ENCODE measurements at regions not wholly inside any gene's neighbourhood (a gene's known extent, or its start where the extent isn't known, plus 50 kb on each side); places are given as distances from the start of the nearest gene placed in this dataset.

GRCh38 chr20:58058421-58059259 is 169.8 kb downstream of the ANKRD60 start:
- no peak for DNase-seq

- no peak for DNase-seq
These were observed 171.3 kb downstream of the ANKRD60 start for GRCh38 chr20:58056921-58057686.

- no peak for DNase-seq
These were observed 172.3 kb downstream of the ANKRD60 start for GRCh38 chr20:58056021-58056591.

- DNase-seq, result no peak
These were observed 173.6 kb downstream of the ANKRD60 start for GRCh38 chr20:58054780-58055373.

- no peak for DNase-seq
These were observed 174.2 kb downstream of the ANKRD60 start for GRCh38 chr20:58054082-58054779.

GRCh38 chr20:58053391-58054055 is 174.9 kb downstream of the ANKRD60 start:
- DNase-seq, result no peak

- DNase-seq, result no peak
These were observed 177.1 kb downstream of the ANKRD60 start for GRCh38 chr20:58051367-58051766.

- no peak for DNase-seq
These were observed 180.3 kb downstream of the ANKRD60 start for GRCh38 chr20:58048096-58048702.

- DNase-seq, result no peak
These were observed 182.1 kb downstream of the ANKRD60 start for GRCh38 chr20:58046311-58046710.

- no peak for DNase-seq
These were observed 182.9 kb downstream of the ANKRD60 start for GRCh38 chr20:58045579-58045978.

- DNase-seq, result no peak
These were observed 183.4 kb downstream of the ANKRD60 start for GRCh38 chr20:58044931-58045555.

GRCh38 chr20:58044286-58044685 is 184.2 kb downstream of the ANKRD60 start:
- no peak for DNase-seq

GRCh38 chr20:58043236-58044140 is 185.0 kb downstream of the ANKRD60 start:
- DNase-seq, result no peak

GRCh38 chr20:58042591-58042990 is 185.9 kb downstream of the ANKRD60 start:
- DNase-seq, result no peak

GRCh38 chr20:58040447-58041290 is 187.8 kb downstream of the ANKRD60 start:
- DNase-seq, result no peak

GRCh38 chr20:58039274-58040092 is 189.0 kb downstream of the ANKRD60 start:
- DNase-seq, result no peak

- no peak for DNase-seq
These were observed 190.3 kb downstream of the ANKRD60 start for GRCh38 chr20:58038123-58038654.

GRCh38 chr20:58037631-58038030 is 190.8 kb downstream of the ANKRD60 start:
- DNase-seq, result no peak

Measured in NCI-H526 (cell line).